A549 (cell line): ENCODE measurements at regions not wholly inside any gene's neighbourhood (a gene's known extent, or its start where the extent isn't known, plus 50 kb on each side); places are given as distances from the start of the nearest gene placed in this dataset.

Experiments
- ATAC-seq, 2 experiments: fragments of 200-7000 bp in 1 of 2; fragments of >200 bp in 1 of 2; cut with Nextera tagmentation in 1 of 2; cut with Tn5 transposase in 1 of 2; 3 replicates each; pipeline versions ENCODE4 v1.8.0 to v1.9.1; 2018 to 2020; ENCODE audit warnings: mild to moderate bottlenecking in 1 of 2, moderate library complexity in 1 of 2
- CTCF ChIA-PET: fragments of 300-600 bp; sonication (Branson Sonifier 250); formaldehyde crosslinking; extraction: SDS; loops from one replicate; lab custom pipeline; 2021; ENCODE audit warnings: antibody characterized with exemption, inconsistent platforms; lab: Yijun Ruan, JAX
- POLR2A ChIA-PET: fragments of 350-600 bp; formaldehyde crosslinking; extraction: SDS; loops from one replicate; lab custom pipeline; 2021; ENCODE audit warnings: antibody characterized with exemption, inconsistent platforms; lab: Yijun Ruan, JAX
- DNase-seq, 2 experiments: peaks; one replicate each; pipeline versions ENCODE4 v3.0.0 to v3.0.0-alpha.2; 2011 to 2016; ENCODE audit warnings: low read depth in 1 of 2, low spot score in 1 of 2
- FAIRE-seq: peaks from 2 replicates; lab custom pipeline; 2011; peaks lifted over from hg19 to GRCh38; lab: Jason Lieb, UNC
- H3K27ac ChIP-seq, 2 experiments: fragments of >200 bp; sonication (Bioruptor Twin); formaldehyde crosslinking; 3 replicates each; pipeline ENCODE4 v1.5.1; 2016 to 2017
- H3K4me1 ChIP-seq: fragments of >200 bp; sonication (Bioruptor Twin); formaldehyde crosslinking; 3 replicates; pipeline ENCODE4 v1.6.1; 2016
- H3K4me2 ChIP-seq: fragments of >200 bp; sonication (Bioruptor Twin); formaldehyde crosslinking; 3 replicates; pipeline ENCODE4 v1.6.1; 2016
- H3K4me3 ChIP-seq: fragments of >200 bp; sonication (Bioruptor Twin); formaldehyde crosslinking; 3 replicates; pipeline ENCODE4 v1.5.1; 2016
- H3K9me3 ChIP-seq: fragments of >200 bp; sonication (Bioruptor Twin); formaldehyde crosslinking; 3 replicates; pipeline ENCODE4 v1.6.1; 2016
- ATOH8 ChIP-seq: fragments of 250-450 bp; sonication (Bioruptor Pico); IDR thresholded peaks from 2 replicates; pipeline ENCODE4 v1.5.0; 2020; ENCODE audit warnings: low read depth, mild to moderate bottlenecking, moderate library complexity
- CBX2 ChIP-seq: fragments of 200-600 bp; sonication (generic); IDR thresholded peaks from 2 replicates; pipeline ENCODE4 v1.6.1; 2016; ENCODE audit warnings: low read depth, mild to moderate bottlenecking, borderline replicate concordance
- CBX8 ChIP-seq: fragments of 200-600 bp; sonication (generic); IDR thresholded peaks from 2 replicates; pipeline ENCODE4 v1.6.1; 2016
- CEBPB ChIP-seq, 2 experiments: fragments of >200 bp in 1 of 2; sonication (Bioruptor Twin) in 1 of 2; formaldehyde crosslinking in 1 of 2; IDR thresholded peaks; 2 replicates each; pipeline ENCODE4 v1.6.1; 2012 to 2016
- CHD4 ChIP-seq: fragments of 200-600 bp; sonication (generic); IDR thresholded peaks from 2 replicates; pipeline ENCODE4 v1.6.1; 2016; ENCODE audit warnings: antibody characterized with exemption, mild to moderate bottlenecking, borderline replicate concordance
- EHMT2 ChIP-seq: fragments of 200-600 bp; sonication (generic); IDR thresholded peaks from 2 replicates; pipeline ENCODE4 v1.6.1; 2016; ENCODE audit warnings: antibody characterized with exemption, low read depth, mild to moderate bottlenecking, moderate library complexity
- EP300 ChIP-seq, 2 experiments: fragments of >200 bp; sonication (Bioruptor Twin); formaldehyde crosslinking; IDR thresholded peaks; 2 replicates in 1 of 2; 3 replicates in 1 of 2; pipeline ENCODE4 v1.6.1; 2016 to 2017
- ESRRA ChIP-seq: fragments of 150-350 bp; IDR thresholded peaks from 2 replicates; pipeline ENCODE4 v1.6.1; 2014; ENCODE audit warnings: mild to moderate bottlenecking, low read length, borderline replicate concordance
- FOSL2 ChIP-seq, 2 experiments: fragments of 450-650 bp in 1 of 2; fragments of >200 bp in 1 of 2; sonication (Bioruptor Twin) in 1 of 2; formaldehyde crosslinking; IDR thresholded peaks; 2 replicates each; pipeline versions ENCODE4 v1.5.0 to v1.6.1; 2016 to 2020; ENCODE audit warnings: mild to moderate bottlenecking in 1 of 2, moderate library complexity in 1 of 2
- FOXS1 ChIP-seq: fragments of 250-450 bp; sonication (Bioruptor Pico); IDR thresholded peaks from 2 replicates; pipeline ENCODE4 v1.5.0; 2020; ENCODE audit warnings: mild to moderate bottlenecking, moderate library complexity
- HDAC2 ChIP-seq: fragments of 200-600 bp; sonication (generic); IDR thresholded peaks from 2 replicates; pipeline ENCODE4 v1.6.1; 2016
- HEYL ChIP-seq: fragments of 250-450 bp; sonication (Bioruptor Pico); IDR thresholded peaks from 2 replicates; pipeline ENCODE4 v1.8.0; 2021; ENCODE audit warnings: mild to moderate bottlenecking, moderate library complexity
- HOXA7 ChIP-seq: fragments of 250-450 bp; sonication (Bioruptor Pico); IDR thresholded peaks from 2 replicates; pipeline ENCODE4 v1.5.0; 2020; ENCODE audit warnings: mild to moderate bottlenecking, moderate library complexity
- JUN ChIP-seq, 2 experiments: fragments of >200 bp; sonication (Bioruptor Twin); formaldehyde crosslinking; IDR thresholded peaks; 2 replicates in 1 of 2; 3 replicates in 1 of 2; pipeline ENCODE4 v1.6.1; 2016 to 2017
- JUNB ChIP-seq: fragments of >200 bp; sonication (Bioruptor Twin); formaldehyde crosslinking; IDR thresholded peaks from 2 replicates; pipeline ENCODE4 v1.6.1; 2016
- KDM1A ChIP-seq: fragments of 200-600 bp; sonication (generic); IDR thresholded peaks from 2 replicates; pipeline ENCODE4 v1.6.1; 2016; ENCODE audit warnings: low read depth, mild to moderate bottlenecking
- MYC ChIP-seq: IDR thresholded peaks from 2 replicates; pipeline ENCODE4 v1.6.1; 2012; ENCODE audit warnings: mild to moderate bottlenecking, inconsistent platforms, low read length, improper control_type of control experiment, borderline replicate concordance
- NFE2L2 ChIP-seq: fragments of 150-350 bp; conservative IDR thresholded peaks from 2 replicates; pipeline ENCODE4 v1.6.1; 2014; ENCODE audit warnings: low read length
- PHF8 ChIP-seq: fragments of 200-600 bp; sonication (generic); IDR thresholded peaks from 2 replicates; pipeline ENCODE4 v1.6.1; 2016; ENCODE audit warnings: low read depth, mild to moderate bottlenecking, antibody characterized with exemption, moderate library complexity, borderline replicate concordance
- POLR2AphosphoS2 ChIP-seq: conservative IDR thresholded peaks from 2 replicates; pipeline ENCODE4 v1.6.1; 2012; ENCODE audit warnings: low read length, improper control_type of control experiment, inconsistent platforms
- RAD21 ChIP-seq, 2 experiments: fragments of >200 bp in 1 of 2; sonication (Bioruptor Twin) in 1 of 2; formaldehyde crosslinking in 1 of 2; IDR thresholded peaks in 1 of 2; conservative IDR thresholded peaks in 1 of 2; 2 replicates in 1 of 2; 3 replicates in 1 of 2; pipeline ENCODE4 v1.6.1; 2012 to 2018; ENCODE audit warnings: inconsistent platforms in 1 of 2
- RARB ChIP-seq: fragments of 250-450 bp; sonication (Bioruptor Pico); IDR thresholded peaks from 2 replicates; pipeline ENCODE4 v1.8.0; 2021; ENCODE audit warnings: mild to moderate bottlenecking, moderate library complexity
- RFX5 ChIP-seq: fragments of 450-650 bp; IDR thresholded peaks from 2 replicates; pipeline ENCODE4 v1.7.1; 2014; ENCODE audit warnings: antibody characterized with exemption, mild to moderate bottlenecking, moderate library complexity
- RNF2 ChIP-seq: fragments of 200-600 bp; sonication (generic); IDR thresholded peaks from 2 replicates; pipeline ENCODE4 v1.6.1; 2016; ENCODE audit warnings: low read depth, mild to moderate bottlenecking, antibody characterized with exemption, moderate library complexity, borderline replicate concordance
- SREBF2 ChIP-seq: fragments of 450-650 bp; IDR thresholded peaks from 2 replicates; pipeline ENCODE4 v1.6.1; 2014; ENCODE audit warnings: mild to moderate bottlenecking, moderate library complexity
- TFCP2L1 ChIP-seq: fragments of 250-450 bp; sonication (Bioruptor Pico); IDR thresholded peaks from 2 replicates; pipeline ENCODE4 v1.5.0; 2021; ENCODE audit warnings: mild to moderate bottlenecking
- ZNF302 ChIP-seq: fragments of 250-450 bp; sonication (Bioruptor Pico); IDR thresholded peaks from 2 replicates; pipeline ENCODE4 v1.9.0; 2021; ENCODE audit warnings: inconsistent platforms, mild to moderate bottlenecking, moderate library complexity
- ZSCAN20 ChIP-seq: fragments of 250-450 bp; sonication (Bioruptor Pico); IDR thresholded peaks from 2 replicates; pipeline ENCODE4 v1.8.0; 2022; ENCODE audit warnings: mild to moderate bottlenecking, moderate library complexity
- WGBS: methylation state at CpG from one replicate; pipeline ENCODE4 v1.1.6; 2017; ENCODE audit errors: missing lambda C conversion rate; 5-methylcytosine and 5-hydroxymethylcytosine counted together
- TF ChIP-seq, protein P1 (sequence below): IDR thresholded peaks from 2 replicates; pipeline ENCODE4 v1.6.1; 2012; ENCODE audit warnings: low read depth, borderline replicate concordance

GRCh38 chr18:54086863-54087262 is 137.6 kb downstream of the MBD2 start:
- FAIRE-seq = no peak
- no peak for TF ChIP-seq PHF8
- no peak for TF ChIP-seq JUN (IDR thresholded peaks at IDR 0.05)
- no peak for TF ChIP-seq EHMT2
- TF ChIP-seq NFE2L2 = no peak
- TF ChIP-seq SREBF2 = no peak
- no peak for TF ChIP-seq CHD4
- no peak for TF ChIP-seq MYC
- no peak for TF ChIP-seq ESRRA
- Histone ChIP-seq H3K4me2 (no peak overlapping the region), H3K4me3 (no peak overlapping the region), H3K27ac (no peak overlapping the region), H3K9me3 (no peaks in the 10 kb centered on the region), H3K4me1 (no peaks in the 10 kb centered on the region)
- no peak for ATAC-seq
- no peak for DNase-seq
- 25% methylated on average over 3 of the region's 3 CpGs for WGBS
- ChIA-PET CTCF (no interaction called here), POLR2A (no interaction called here)

GRCh38 chr18:54086046-54086802 is 138.2 kb downstream of the MBD2 start:
- POLR2A ChIA-PET = no interaction called here
- DNase-seq = no peak
- FAIRE-seq = no peak
- TF ChIP-seq HDAC2 = no peak
- H3K4me3 ChIP-seq = no peak overlapping the region
- CTCF ChIA-PET = no interaction called here
- 43% methylated on average over 8 of the region's 8 CpGs for WGBS
- no peaks in the 10 kb centered on the region for H3K4me1 ChIP-seq
- H3K9me3 ChIP-seq = no peaks in the 10 kb centered on the region
- ATAC-seq = no peak
- no peak overlapping the region for H3K27ac ChIP-seq
- H3K4me2 ChIP-seq = no peak overlapping the region

GRCh38 chr18:54080858-54081257 is 143.6 kb downstream of the MBD2 start:
- FAIRE-seq = no peak
- Histone ChIP-seq H3K4me3 (no peak overlapping the region), H3K27ac (no peak overlapping the region), H3K4me2 (no peak overlapping the region), H3K9me3 (no peaks in the 10 kb centered on the region), H3K4me1 (no peaks in the 10 kb centered on the region)
- 4% methylated on average over 2 of the region's 2 CpGs for WGBS
- no peak for DNase-seq
- ChIA-PET POLR2A (no interaction called here), CTCF (no interaction called here)
- no peak for ATAC-seq
- TF ChIP-seq RAD21 (conservative IDR thresholded peaks at IDR 0.05 in 1 of 2, IDR thresholded peaks at IDR 0.05 in 1 of 2) (no peak), POLR2AphosphoS2 (no peak), ZNF302 (CRISPR knock-in tag) (no peak), JUNB (no peak), FOSL2 (IDR thresholded peaks at IDR 0.05) (no peak), FOSL2 (CRISPR knock-in tag; IDR thresholded peaks at IDR 0.05) (no peak), TFCP2L1 (CRISPR knock-in tag) (no peak), ATOH8 (CRISPR knock-in tag) (no peak), ZSCAN20 (CRISPR knock-in tag) (no peak)
- TF ChIP-seq, protein P1, sequence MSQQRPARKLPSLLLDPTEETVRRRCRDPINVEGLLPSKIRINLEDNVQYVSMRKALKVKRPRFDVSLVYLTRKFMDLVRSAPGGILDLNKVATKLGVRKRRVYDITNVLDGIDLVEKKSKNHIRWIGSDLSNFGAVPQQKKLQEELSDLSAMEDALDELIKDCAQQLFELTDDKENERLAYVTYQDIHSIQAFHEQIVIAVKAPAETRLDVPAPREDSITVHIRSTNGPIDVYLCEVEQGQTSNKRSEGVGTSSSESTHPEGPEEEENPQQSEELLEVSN = no peak

- POLR2A ChIA-PET = no interaction called here
- DNase-seq (no peak), ATAC-seq (no peak), FAIRE-seq (no peak)
- 0% methylated on average over 1 of the region's 1 CpG for WGBS
- Histone ChIP-seq H3K4me3 (no peak overlapping the region), H3K4me2 (no peak overlapping the region), H3K4me1 (no peaks in the 10 kb centered on the region), H3K27ac (no peak overlapping the region), H3K9me3 (no peaks in the 10 kb centered on the region)
- CTCF ChIA-PET = no interaction called here
- TF ChIP-seq HEYL (CRISPR knock-in tag) = no peak
- TF ChIP-seq CEBPB (IDR thresholded peaks at IDR 0.05) = no peak
- no peak for TF ChIP-seq EP300 (IDR thresholded peaks at IDR 0.05)
- no peak for TF ChIP-seq JUNB
- TF ChIP-seq CBX8 = no peak
- TF ChIP-seq RARB = no peak
- no peak for TF ChIP-seq FOXS1
- no peak for TF ChIP-seq RFX5
- TF ChIP-seq FOSL2 (IDR thresholded peaks at IDR 0.05) = no peak
- TF ChIP-seq FOSL2 (CRISPR knock-in tag; IDR thresholded peaks at IDR 0.05) = no peak
- no peak for TF ChIP-seq KDM1A
- no peak for TF ChIP-seq HOXA7 (CRISPR knock-in tag)
- TF ChIP-seq RNF2 = no peak
- TF ChIP-seq CBX2 = no peak
These were observed 148.3 kb downstream of the MBD2 start for GRCh38 chr18:54076166-54076565.
